Suppressor macrophage treated with lipopolysaccharide for 4 hours (primary cell): ENCODE measurements at regions not wholly inside any gene's neighbourhood (a gene's known extent, or its start where the extent isn't known, plus 50 kb on each side); places are given as distances from the start of the nearest gene placed in this dataset.
"Not testable (repeated sequence)": the region's sequence is repeated elsewhere in the genome, so short reads cannot be mapped to it uniquely, and the experiment has no call there.

Source experiments
- DNase-seq: peaks from one replicate; pipeline ENCODE4 v3.0.0-alpha.2; 2020

- DNase-seq = no peak
Observed at GRCh38 chr13:69044629-69045028, 1063.0 kb upstream of the ATXN8OS start.

DNA sequence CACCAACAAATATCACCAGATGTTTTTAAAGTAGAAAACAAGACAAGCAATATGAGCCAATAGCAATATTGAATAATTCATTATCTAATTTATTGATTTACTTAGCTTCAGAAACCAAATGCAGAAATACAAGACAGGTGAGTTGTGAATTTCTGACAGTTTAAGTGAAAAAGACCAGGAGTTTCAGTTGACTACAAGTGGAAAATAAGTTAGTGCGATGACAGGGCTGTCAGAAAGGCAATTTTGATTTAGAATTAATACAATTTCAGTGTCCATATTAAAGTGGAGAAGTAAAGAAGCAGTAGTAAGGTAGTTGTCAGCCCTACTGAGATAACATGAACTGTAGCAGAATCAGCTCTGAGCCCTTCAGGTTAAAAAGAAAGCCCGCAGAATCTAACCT is 1066.7 kb upstream of the ATXN8OS start:
- no peak for DNase-seq

GRCh38 chr13:69035771-69036170 is 1071.9 kb upstream of the ATXN8OS start:
- DNase-seq = no peak

DNA sequence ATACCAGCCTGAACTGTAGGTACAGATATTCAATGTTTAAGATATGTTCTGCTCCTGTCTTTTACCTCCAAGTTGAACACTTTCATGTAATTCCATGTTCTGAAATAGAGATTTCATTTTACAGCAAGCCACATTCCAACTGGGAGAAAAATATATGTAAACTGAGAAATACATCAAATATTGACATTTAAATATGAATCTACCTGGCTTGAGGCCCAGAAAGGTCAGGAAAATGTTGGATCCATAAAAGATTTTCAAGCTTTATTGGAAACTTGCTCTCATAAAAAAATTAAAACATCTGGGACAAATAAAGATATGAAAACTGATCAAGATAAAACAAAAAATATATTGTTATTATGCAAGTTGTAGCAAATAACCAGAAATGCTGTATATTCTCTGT is 1078.7 kb upstream of the ATXN8OS start:
- DNase-seq = no peak

DNA sequence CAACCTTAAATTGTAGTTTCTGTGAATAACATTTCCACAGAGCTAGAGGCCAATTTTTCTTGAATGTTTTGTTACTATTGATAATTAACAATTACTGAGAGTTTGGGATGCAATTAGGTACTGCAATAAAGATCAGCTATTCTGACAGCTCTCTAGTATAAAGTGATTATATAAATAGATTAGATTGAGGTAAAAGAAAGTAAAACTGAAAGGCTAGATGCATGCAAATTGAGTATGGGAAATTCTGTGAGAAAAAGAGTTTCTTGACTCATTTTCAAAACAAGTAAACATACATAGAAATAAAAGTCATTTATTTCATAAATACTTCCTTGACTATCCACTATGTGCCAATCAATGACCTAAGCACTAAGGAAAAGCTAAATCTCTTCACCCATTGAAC is 1087.5 kb upstream of the ATXN8OS start:
- no peak for DNase-seq

DNA sequence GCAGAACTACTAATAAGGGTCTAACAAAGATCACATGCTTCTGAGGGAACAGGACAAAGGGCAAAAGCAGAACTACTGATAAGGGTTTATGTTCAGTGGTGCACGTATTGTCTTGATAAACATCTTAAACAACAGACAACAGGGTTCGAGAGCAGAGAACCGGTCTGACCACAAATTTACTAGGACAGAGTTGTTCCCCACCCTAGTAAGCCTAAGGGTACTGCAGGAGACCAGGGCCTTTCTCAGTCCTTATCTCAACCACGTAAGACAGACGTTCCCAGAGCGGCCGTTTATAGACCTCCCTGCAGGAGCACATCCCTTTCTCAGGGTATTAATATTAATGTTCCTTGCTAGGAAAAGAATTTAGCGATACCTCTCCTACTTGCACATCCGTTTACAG is 1089.5 kb upstream of the ATXN8OS start:
- DNase-seq = not testable (repeated sequence)

GRCh38 chr13:69010789-69011188 is 1096.8 kb upstream of the ATXN8OS start:
- no peak for DNase-seq

DNA sequence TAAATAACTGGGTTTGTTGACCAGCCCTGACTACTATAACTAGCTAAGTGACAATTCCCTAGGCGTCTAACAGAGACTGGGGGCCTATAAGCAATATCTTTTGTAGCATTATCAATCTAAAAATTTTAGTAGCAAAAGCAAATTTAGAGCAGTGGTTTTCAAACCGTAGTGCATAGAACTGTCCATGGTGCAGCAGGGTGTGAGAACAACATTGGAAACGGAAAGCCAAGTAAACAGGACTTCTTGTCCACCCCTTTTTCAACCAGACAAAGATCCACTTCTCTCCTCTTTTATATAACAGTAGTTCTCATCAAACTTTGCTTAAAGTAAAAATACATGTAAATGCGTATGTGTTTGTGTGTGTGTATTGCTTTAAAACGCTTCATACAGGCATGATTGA is 1099.1 kb upstream of the ATXN8OS start:
- DNase-seq = no peak

- no peak for DNase-seq
Observed at GRCh38 chr13:68998056-68998455, 1109.6 kb upstream of the ATXN8OS start.

- DNase-seq = no peak
Observed at GRCh38 chr13:68996668-68997025, 1111.0 kb upstream of the ATXN8OS start.

GRCh38 chr13:68995972-68996667 is 1111.5 kb upstream of the ATXN8OS start:
- no peak for DNase-seq

- no peak for DNase-seq
Observed at GRCh38 chr13:68993154-68993553, 1114.5 kb upstream of the ATXN8OS start.

DNA sequence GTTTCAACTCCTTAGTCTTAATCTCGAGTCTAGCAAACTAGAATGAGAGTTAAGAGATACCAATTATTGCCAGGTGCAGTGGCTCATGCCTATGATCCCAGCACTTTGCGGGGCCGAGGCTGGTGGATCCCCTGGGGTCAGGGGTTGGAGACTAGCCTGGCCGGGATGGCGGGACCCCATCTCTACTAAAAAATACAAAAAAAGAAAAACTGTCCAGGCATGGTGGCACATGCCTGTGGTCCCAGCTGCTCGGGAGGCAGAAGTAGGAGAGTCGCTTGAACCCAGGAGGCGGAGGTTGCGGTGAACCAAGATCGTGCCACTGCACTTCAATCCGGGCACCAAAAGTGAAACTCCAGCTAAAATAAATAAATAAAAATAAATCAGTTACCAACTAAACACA is 1119.5 kb upstream of the ATXN8OS start:
- no peak for DNase-seq

- DNase-seq = no peak
Observed at GRCh38 chr13:68987585-68987984, 1120.0 kb upstream of the ATXN8OS start.

GRCh38 chr13:68984688-68985319 is 1122.8 kb upstream of the ATXN8OS start:
- no peak for DNase-seq

- no peak for DNase-seq
Observed at GRCh38 chr13:68982961-68983619, 1124.5 kb upstream of the ATXN8OS start.

GRCh38 chr13:68976287-68976686 is 1131.3 kb upstream of the ATXN8OS start:
- no peak for DNase-seq

GRCh38 chr13:68970532-68970931 is 1137.1 kb upstream of the ATXN8OS start:
- DNase-seq = no peak

DNA sequence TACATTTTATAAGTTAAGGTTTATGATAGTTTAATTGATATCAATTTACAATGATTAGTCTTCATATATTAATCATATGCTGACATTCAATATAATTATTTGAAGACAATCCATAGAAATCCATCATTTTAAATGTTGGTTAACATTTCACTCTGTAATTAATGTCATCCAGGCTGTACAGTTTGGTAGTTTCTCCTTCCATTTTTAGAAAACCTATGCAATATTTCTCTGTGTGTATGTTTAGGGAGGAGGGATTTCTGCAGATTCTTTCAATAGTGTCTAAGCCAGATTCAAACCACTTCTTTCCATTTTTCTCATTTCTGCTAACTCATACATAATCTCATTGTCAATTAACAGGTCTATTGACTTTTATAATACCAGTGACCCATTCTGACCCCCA is 1159.0 kb upstream of the ATXN8OS start:
- DNase-seq = no peak

GRCh38 chr13:68944272-68944671 is 1163.4 kb upstream of the ATXN8OS start:
- DNase-seq = no peak

DNA sequence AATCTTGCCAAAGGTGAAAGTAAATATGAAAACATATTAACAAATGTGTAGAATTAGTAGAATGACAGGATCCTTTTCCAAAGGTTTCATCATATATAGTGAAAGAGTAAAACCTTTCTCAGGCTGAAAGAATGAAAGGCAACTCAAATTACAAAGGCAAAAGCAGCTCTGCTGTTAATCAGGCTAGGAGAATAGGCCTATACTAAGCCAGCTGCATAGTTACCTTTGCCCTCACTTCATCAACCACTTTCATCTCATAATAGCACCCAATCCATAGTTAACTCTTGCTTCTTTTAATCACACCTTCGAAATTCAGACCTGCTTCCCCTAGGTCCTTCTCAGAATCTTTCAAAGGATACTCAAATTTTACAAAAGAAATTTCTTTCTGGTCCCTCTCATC is 1167.6 kb upstream of the ATXN8OS start:
- DNase-seq = no peak

GRCh38 chr13:68938639-68939038 is 1169.0 kb upstream of the ATXN8OS start:
- DNase-seq = no peak

GRCh38 chr13:68929075-68929745 is 1178.4 kb upstream of the ATXN8OS start:
- DNase-seq = no peak
